Left lung (tissue), 4 donors: ENCODE measurements at regions not wholly inside any gene's neighbourhood (a gene's known extent, or its start where the extent isn't known, plus 50 kb on each side); places are given as distances from the start of the nearest gene placed in this dataset.

Experiments
- ATAC-seq: fragments of 200-7000 bp; cut with Tn5 transposase; one replicate; pipeline ENCODE4 v1.9.1; 2020; ENCODE audit warnings: moderate library complexity
- DNase-seq, 4 donors: peaks; one replicate each; pipeline ENCODE4 v3.0.0-alpha.2; 2013 to 2020
- H3K27ac ChIP-seq, 2 donors: fragments of 200-600 bp; sonication (generic) in 1 of 2; one replicate each; pipeline versions ENCODE4 v1.5.0 to v1.8.0; 2020 to 2021
- H3K27me3 ChIP-seq, 2 donors: fragments of 200-600 bp; sonication (generic) in 1 of 2; one replicate each; pipeline versions ENCODE4 v1.5.0 to v1.8.0; 2020 to 2021
- H3K36me3 ChIP-seq, 2 donors: fragments of 200-600 bp; sonication (generic) in 1 of 2; one replicate each; pipeline versions ENCODE4 v1.5.0 to v1.8.0; 2020 to 2021
- H3K4me1 ChIP-seq, 2 donors: fragments of 200-600 bp; one replicate each; pipeline ENCODE4 v1.8.0; 2021
- H3K4me3 ChIP-seq, 2 donors: fragments of 200-600 bp; sonication (generic) in 1 of 2; one replicate each; pipeline versions ENCODE4 v1.5.0 to v1.8.0; 2020 to 2021; ENCODE audit warnings: mild to moderate bottlenecking in 1 of 2
- H3K9me3 ChIP-seq, 2 donors: fragments of 200-600 bp; sonication (generic) in 1 of 2; one replicate each; pipeline versions ENCODE4 v1.5.0 to v1.8.0; 2020 to 2021
- CTCF ChIP-seq, 2 donors: fragments of 200-600 bp; sonication (generic) in 1 of 2; IDR thresholded peaks; one replicate each; pipeline versions ENCODE4 v1.5.0 to v1.8.0; 2021; ENCODE audit warnings: antibody characterized with exemption in 2 of 2
- intact Hi-C, 2 donors: fragments of 100-400 bp; cut with DNase I; formaldehyde crosslinking; loops; one replicate each; pipeline versions ENCODE4 v1.11.2 to v1.14.2; 2022
- donor health status: DM: no; HTN: yes; CAD: no.
- donor health status: DM: no; HTN: no; CAD: no.

GRCh38 chr3:110647586-110647985, 424.0 kb upstream of the NECTIN3 start:
- TF ChIP-seq CTCF (IDR thresholded peaks at IDR 0.05), result no peak
- intact Hi-C loops, result no loop called here
- Histone ChIP-seq H3K4me3 (no peak overlapping the region), H3K36me3 (no peaks in the 10 kb centered on the region), H3K27me3 (no peaks in the 10 kb centered on the region), H3K27ac (no peak overlapping the region), H3K4me1 (no peaks in the 10 kb centered on the region), H3K9me3 (no peaks in the 10 kb centered on the region)
- DNase-seq (no peak), ATAC-seq (no peak)

- Histone ChIP-seq H3K9me3 (no peaks in the 10 kb centered on the region), H3K4me3 (no peak overlapping the region), H3K27me3 (no peaks in the 10 kb centered on the region), H3K36me3 (no peaks in the 10 kb centered on the region), H3K4me1 (no peaks in the 10 kb centered on the region), H3K27ac (no peak overlapping the region)
- intact Hi-C loops, result no loop called here
- no peak for TF ChIP-seq CTCF (IDR thresholded peaks at IDR 0.05)
- DNase-seq, result no peak
- ATAC-seq, result no peak
These were observed 420.9 kb upstream of the NECTIN3 start for GRCh38 chr3:110650741-110651140.

GRCh38 chr3:110654843-110655502, 416.6 kb upstream of the NECTIN3 start:
- peak; percentile 56 for ATAC-seq
- Histone ChIP-seq H3K4me3 (no peak overlapping the region), H3K27me3 (no peaks in the 10 kb centered on the region), H3K36me3 (no peaks in the 10 kb centered on the region), H3K27ac (no peak overlapping the region), H3K9me3 (no peaks in the 10 kb centered on the region), H3K4me1 (no peaks in the 10 kb centered on the region)
- no peak for DNase-seq
- intact Hi-C loops, result no loop called here
- TF ChIP-seq CTCF (IDR thresholded peaks at IDR 0.05), result no peak

- Histone ChIP-seq H3K27ac (no peak overlapping the region), H3K27me3 (no peaks in the 10 kb centered on the region), H3K36me3 (no peaks in the 10 kb centered on the region), H3K4me1 (no peaks in the 10 kb centered on the region), H3K9me3 (peaks cover 0 to 3% of the 10 kb centered on the region in 2 donors), H3K4me3 (no peak overlapping the region)
- no peak for TF ChIP-seq CTCF (IDR thresholded peaks at IDR 0.05)
- DNase-seq, result peak in 2 of 4 donors; percentile 83 to 87
- intact Hi-C loops, result no loop called here
- no peak for ATAC-seq
These were observed 415.1 kb upstream of the NECTIN3 start for GRCh38 chr3:110656394-110657025.

GRCh38 chr3:110664148-110664547, 407.5 kb upstream of the NECTIN3 start:
- intact Hi-C loops, result no loop called here
- H3K9me3 ChIP-seq, result peaks cover 0 to 14% of the 10 kb centered on the region in 2 donors
- TF ChIP-seq CTCF (IDR thresholded peaks at IDR 0.05), result no peak
- no peak for DNase-seq
- peak; percentile 26 for ATAC-seq
- H3K4me3 ChIP-seq, result no peak overlapping the region
- H3K36me3 ChIP-seq, result no peaks in the 10 kb centered on the region
- no peaks in the 10 kb centered on the region for H3K4me1 ChIP-seq
- no peaks in the 10 kb centered on the region for H3K27me3 ChIP-seq
- H3K27ac ChIP-seq, result no peak overlapping the region
